Dermis microvascular lymphatic vessel endothelial cell (primary cell): ENCODE measurements at regions not wholly inside any gene's neighbourhood (a gene's known extent, or its start where the extent isn't known, plus 50 kb on each side); places are given as distances from the start of the nearest gene placed in this dataset.
"Not testable (repeated sequence)": the region's sequence is repeated elsewhere in the genome, so short reads cannot be mapped to it uniquely, and the experiment has no call there.

Experiments
- DNase-seq, 2 donors: peaks; one replicate each; pipeline versions ENCODE4 v3.0.0 to v3.0.0-alpha.2; 2010; ENCODE audit warnings: low read depth in 2 of 2

DNA sequence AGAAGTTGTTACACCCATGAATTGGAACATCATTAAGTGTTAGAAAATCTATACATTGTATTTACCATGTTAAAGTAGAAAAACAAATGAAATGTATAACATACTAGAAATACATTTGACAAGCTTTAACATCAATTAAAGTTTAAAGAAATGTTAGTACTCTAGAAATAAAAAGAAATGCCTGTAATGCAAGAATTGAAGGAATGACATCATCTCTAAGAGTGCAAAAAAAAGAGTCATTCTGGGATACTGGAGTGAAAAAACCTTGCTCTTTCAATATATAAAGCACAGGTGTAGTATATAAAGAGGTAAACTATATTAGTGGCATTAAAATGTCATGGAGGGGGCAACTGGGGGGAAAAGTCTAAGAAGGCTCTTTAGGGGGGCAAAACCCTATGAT is 210.8 kb upstream of the PLD5 start:
- no peak for DNase-seq

- DNase-seq: no peak
Measured at GRCh38 chr1:242731446-242731845, 206.9 kb upstream of the PLD5 start.

GRCh38 chr1:242728696-242729095 is 204.2 kb upstream of the PLD5 start:
- no peak for DNase-seq

DNA sequence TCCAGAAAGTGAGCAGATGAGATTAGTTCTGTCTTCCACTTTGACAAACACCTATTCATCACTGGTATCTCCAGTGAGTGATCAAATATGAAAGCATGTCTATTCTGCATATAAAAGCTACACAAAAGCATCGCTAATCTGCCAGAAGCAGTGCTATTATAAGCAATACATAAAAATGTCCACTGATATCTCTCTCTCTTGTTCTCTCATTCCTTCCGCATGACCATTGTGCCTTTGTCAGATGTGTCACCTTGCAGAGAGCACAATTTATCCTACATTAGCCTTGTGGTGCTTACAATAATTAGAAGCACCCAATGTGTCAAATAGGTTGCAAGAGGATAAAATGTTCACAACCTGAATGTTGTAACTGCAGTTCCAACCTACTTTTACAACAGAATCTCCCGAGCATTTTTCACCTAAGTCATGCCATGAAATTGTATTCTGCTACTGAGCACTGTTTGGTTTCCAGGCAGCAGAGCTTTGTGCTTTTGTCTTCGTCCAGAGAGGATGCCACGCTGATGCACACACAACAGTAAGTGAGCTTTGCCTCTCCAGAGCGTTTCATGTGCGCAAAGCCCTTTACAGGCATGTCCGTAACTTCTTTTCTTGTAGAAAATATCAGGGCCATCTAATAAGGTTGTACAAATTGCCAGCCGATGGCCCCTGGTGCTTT is 198.7 kb upstream of the PLD5 start:
- DNase-seq: no peak

DNA sequence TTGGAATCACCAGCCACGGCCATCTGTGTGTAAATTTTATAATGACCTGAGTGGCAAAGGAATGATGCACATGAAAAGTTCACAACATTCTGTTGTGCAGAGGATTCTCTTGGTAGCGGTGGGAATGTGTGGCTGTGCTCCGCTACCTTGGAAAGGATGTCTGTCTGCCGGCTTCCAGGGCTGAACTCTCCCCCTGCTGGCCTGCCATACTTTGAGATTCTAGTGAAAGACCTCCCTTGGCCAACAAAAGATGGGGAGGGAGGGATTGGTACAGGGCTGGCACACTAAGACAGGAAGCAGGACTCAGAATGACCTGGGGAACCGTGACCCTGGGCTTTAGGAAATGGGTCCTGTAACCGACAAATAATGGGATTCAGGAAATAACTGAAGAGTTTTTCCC is 194.5 kb upstream of the PLD5 start:
- no peak for DNase-seq

- no peak for DNase-seq
Measured at GRCh38 chr1:242712248-242712647, 187.8 kb upstream of the PLD5 start.

DNA sequence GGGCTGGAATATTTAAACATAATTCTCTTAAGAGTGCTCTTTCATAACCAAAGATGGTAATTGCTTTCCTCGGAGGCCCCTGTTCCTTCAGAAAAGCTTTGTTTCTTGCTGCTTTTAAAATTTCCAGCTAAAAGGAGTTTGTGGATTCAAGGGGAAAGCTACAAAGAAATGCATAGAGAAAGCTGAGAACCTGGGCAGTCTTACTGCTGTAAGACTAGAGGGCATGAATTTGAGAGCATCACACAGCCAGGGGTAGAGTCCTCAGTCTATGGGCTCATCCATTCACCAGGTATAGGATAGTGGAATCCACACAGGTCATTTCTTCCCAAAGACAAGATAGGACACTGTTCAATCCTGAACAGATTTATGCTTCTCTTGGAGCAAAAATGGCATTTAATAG is 186.3 kb upstream of the PLD5 start:
- no peak for DNase-seq

DNA sequence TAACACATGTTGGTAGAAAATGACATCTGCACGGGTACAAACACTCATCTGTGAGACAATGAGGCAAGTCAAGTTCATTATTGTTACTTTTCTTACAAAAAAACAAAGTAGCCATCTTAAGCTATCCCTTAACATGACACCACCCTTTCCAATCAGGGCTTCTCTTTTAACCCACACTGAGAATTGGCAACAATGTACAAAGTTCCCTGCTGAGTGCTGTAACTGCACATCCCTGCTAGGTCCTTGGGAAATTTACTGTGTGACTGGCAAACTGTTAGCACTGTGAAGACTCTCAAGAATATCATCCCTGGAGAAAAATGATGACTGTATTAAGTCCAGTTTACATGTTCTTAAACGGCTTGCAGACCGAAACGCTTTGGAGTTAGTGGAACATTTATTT is 185.8 kb upstream of the PLD5 start:
- DNase-seq: no peak

DNA sequence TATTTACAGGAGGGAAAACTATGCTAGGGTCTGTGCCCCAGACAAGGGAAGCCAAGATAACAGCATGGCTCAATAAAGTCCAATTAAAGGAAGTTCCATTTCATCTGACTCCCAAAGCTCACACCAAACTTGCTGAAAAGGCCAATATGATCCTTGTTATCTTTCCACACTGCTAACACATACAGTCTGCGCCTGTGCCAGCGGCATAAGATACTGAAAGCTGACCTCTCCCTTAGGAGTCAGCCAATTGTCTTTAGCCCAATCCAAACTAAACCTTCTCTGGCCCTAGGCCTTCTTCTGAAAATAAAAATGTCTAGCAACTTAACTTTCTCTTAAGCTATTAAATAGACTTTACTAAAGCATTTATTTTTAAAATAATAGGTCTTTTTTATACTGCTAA is 179.0 kb upstream of the PLD5 start:
- DNase-seq: no peak

GRCh38 chr1:242692988-242693387 is 168.5 kb upstream of the PLD5 start:
- DNase-seq: no peak

GRCh38 chr1:242691610-242691945 is 167.1 kb upstream of the PLD5 start:
- no peak for DNase-seq

- no peak for DNase-seq
Measured at GRCh38 chr1:242690849-242691609, 166.5 kb upstream of the PLD5 start.

- DNase-seq: no peak
Measured at GRCh38 chr1:242689378-242689777, 164.9 kb upstream of the PLD5 start.

- DNase-seq: no peak
Measured at GRCh38 chr1:242674951-242675645, 150.6 kb upstream of the PLD5 start.

- no peak for DNase-seq
Measured at GRCh38 chr1:242673652-242674051, 149.2 kb upstream of the PLD5 start.

DNA sequence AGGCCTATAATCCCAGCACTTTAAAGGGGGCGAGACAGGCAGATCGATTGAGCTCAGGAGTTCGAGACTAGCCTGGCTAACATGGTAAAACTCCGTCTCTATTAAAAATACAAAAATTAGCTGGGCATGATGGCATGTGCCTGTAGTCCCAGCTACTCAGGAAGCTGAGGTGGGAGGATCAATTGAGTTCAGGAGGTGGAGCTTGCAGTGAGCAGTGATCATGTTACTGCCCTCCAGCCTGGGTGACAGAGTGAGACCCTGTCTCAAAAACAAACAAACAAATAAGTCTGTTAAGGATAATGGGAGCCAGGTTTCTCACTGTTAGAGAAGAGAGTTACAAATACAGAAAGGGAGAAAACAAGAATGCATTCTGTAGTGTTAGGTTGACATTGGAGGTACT is 148.7 kb upstream of the PLD5 start:
- not testable (repeated sequence) for DNase-seq

DNA sequence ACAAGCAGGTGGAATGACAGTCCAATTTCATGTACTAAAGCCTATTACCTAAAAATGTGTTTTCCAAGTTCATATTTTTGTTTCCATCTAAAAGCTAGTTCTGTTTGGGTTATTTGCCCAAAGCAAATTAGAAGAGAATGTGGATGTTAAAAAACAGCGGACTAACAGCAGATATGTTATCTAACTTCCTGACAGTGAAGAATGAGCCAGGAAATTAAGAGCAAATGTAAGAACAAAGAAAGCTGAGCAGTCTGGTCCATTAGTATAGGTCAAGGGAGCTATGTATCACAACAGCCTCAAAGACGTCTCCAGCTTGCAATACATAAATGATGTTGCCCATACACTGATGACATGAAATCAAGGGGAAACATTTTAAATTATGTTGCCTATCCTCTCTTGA is 145.5 kb upstream of the PLD5 start:
- no peak for DNase-seq

GRCh38 chr1:242662886-242663285 is 138.4 kb upstream of the PLD5 start:
- no peak for DNase-seq

DNA sequence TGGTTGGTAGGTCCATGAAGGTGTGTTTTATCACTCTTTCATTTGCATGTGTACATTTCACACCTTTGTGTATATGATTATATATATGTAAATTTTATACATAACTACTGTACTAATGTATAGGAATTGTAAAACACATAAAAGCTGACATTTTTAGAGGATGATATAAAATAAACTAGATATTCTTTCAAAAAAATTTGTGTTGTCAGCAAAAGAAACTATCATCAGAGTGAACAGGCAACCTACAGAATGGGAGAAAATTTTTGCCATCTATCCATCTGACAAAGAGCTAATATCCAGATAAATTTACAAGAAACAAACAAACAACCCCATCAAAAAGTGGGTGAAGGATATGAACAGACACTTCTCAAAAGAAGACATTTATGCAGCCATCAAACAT is 129.3 kb upstream of the PLD5 start:
- DNase-seq: not testable (repeated sequence)

GRCh38 chr1:242651817-242652216 is 127.3 kb upstream of the PLD5 start:
- DNase-seq: no peak

GRCh38 chr1:242641461-242641860 is 117.0 kb upstream of the PLD5 start:
- no peak for DNase-seq

GRCh38 chr1:242639104-242639503 is 114.6 kb upstream of the PLD5 start:
- DNase-seq: no peak

DNA sequence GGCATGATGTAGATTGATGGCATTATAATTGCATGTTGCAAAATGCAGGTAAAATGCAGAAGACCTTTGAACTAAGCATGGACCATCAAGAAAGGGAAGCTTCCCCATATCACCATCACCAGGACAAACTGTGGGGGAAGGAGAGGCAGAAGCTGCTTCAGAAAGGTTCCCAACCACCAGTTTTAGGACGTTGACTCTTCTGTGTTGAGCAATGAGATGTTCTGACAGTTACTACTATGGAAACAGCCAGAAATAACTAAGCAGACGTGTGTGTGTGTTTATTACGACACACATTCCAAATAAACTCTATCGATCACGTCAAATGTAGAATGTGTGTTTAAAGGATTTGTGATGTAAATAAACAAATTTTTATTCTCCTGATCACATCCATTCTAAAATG is 110.2 kb upstream of the PLD5 start:
- DNase-seq: no peak
